HepG2 (cell line): ENCODE measurements at regions not wholly inside any gene's neighbourhood (a gene's known extent, or its start where the extent isn't known, plus 50 kb on each side); places are given as distances from the start of the nearest gene placed in this dataset.

Experiments
- ATAC-seq: fragments of 200-7000 bp; cut with Tn5 transposase; 3 replicates; pipeline ENCODE4 v1.9.1; 2020; ENCODE audit warnings: mild to moderate bottlenecking, moderate library complexity
- BruUV-seq: library from RNA; stranded (reverse); fragments of 400-500 nt; replicated peaks from 2 replicates; lab custom pipeline; 2021; lab: Mats Ljungman, UMichigan
- CTCF ChIA-PET: fragments of 300-600 bp; formaldehyde crosslinking; extraction: SDS; loops from one replicate; lab custom pipeline; 2021; ENCODE audit warnings: low total read pairs, inconsistent platforms, low intra/inter-chr PET ratio; lab: Yijun Ruan, JAX
- POLR2A ChIA-PET: fragments of 350-600 bp; sonication (Branson Sonifier 250); formaldehyde crosslinking; loops from one replicate; lab custom pipeline; 2020; ENCODE audit warnings: antibody characterized with exemption, inconsistent platforms; lab: Yijun Ruan, JAX
- DNase-seq: peaks from one replicate; pipeline ENCODE4 v3.0.0-alpha.2; 2015; ENCODE audit warnings: low spot score
- FAIRE-seq: peaks from 3 replicates; lab custom pipeline; 2011; peaks lifted over from hg19 to GRCh38; lab: Jason Lieb, UNC
- H2AFZ ChIP-seq: one replicate; pipeline ENCODE4 v1.6.1; 2011; ENCODE audit warnings: low read length, inconsistent platforms
- H3K27ac ChIP-seq: fragments of 300-600 bp; 3 replicates; pipeline ENCODE4 v1.8.0; 2011; ENCODE audit warnings: mixed run types, mild to moderate bottlenecking, mixed read lengths, low read length, inconsistent platforms; ENCODE audit not compliant: insufficient read depth; ENCODE audit errors: extremely low read length
- H3K27me3 ChIP-seq, 2 experiments: fragments of 200-600 bp in 1 of 2; 2 replicates in 1 of 2; 3 replicates in 1 of 2; pipeline versions ENCODE4 v1.6.0 to v1.8.0; 2011; ENCODE audit warnings: low read length in 2 of 2, mild to moderate bottlenecking in 2 of 2, moderate library complexity in 2 of 2, inconsistent platforms in 1 of 2; ENCODE audit not compliant: insufficient read depth in 2 of 2, control insufficient read depth in 1 of 2
- H3K36me3 ChIP-seq, 2 experiments: fragments of 200-600 bp in 1 of 2; replicated peaks in 1 of 2; 2 replicates in 1 of 2; 3 replicates in 1 of 2; pipeline versions ENCODE4 v1.5.1 to v1.8.0; 2011; ENCODE audit warnings: low read length in 2 of 2, inconsistent platforms in 1 of 2; ENCODE audit not compliant: insufficient read depth in 2 of 2, control insufficient read depth in 1 of 2
- H3K4me1 ChIP-seq: 2 replicates; pipeline ENCODE4 v1.5.1; 2012; ENCODE audit warnings: low read length, inconsistent platforms; ENCODE audit not compliant: insufficient read depth
- H3K4me2 ChIP-seq: 2 replicates; pipeline ENCODE4 v1.6.0; 2011; ENCODE audit warnings: low read depth, low read length, inconsistent platforms
- H3K4me3 ChIP-seq, 3 experiments: fragments of 200-600 bp in 1 of 3; sonication (generic), shearing (Covaris generic) in 1 of 3; replicated peaks in 1 of 3; 2 replicates each; pipeline ENCODE4 v1.5.1; 2011 to 2016; ENCODE audit warnings: low read length in 3 of 3, inconsistent platforms in 2 of 3, low read depth in 2 of 3, mild to moderate bottlenecking in 2 of 3, control low read depth in 1 of 3, mixed read lengths in 1 of 3; ENCODE audit not compliant: insufficient read depth in 1 of 3
- H3K79me2 ChIP-seq: one replicate; pipeline ENCODE4 v1.6.1; 2011; ENCODE audit warnings: low read length, inconsistent platforms; ENCODE audit not compliant: insufficient read depth
- H3K9ac ChIP-seq: 2 replicates; pipeline ENCODE4 v1.6.0; 2011; ENCODE audit warnings: mild to moderate bottlenecking, low read depth, low read length, inconsistent platforms; ENCODE audit not compliant: insufficient read depth
- H3K9me3 ChIP-seq: 2 replicates; pipeline ENCODE4 v1.5.1; 2012; ENCODE audit warnings: mild to moderate bottlenecking, low read length
- H4K20me1 ChIP-seq: 2 replicates; pipeline ENCODE4 v1.6.0; 2011; ENCODE audit warnings: inconsistent platforms, mild to moderate bottlenecking, low read length, moderate library complexity; ENCODE audit not compliant: insufficient read depth
- CSRNP2 ChIP-seq: sonication (generic); formaldehyde crosslinking; conservative IDR thresholded peaks from 2 replicates; pipeline ENCODE4 v1.8.0; 2022; ENCODE audit warnings: low read depth, missing genetic modification reagents
- GATAD2A ChIP-seq: IDR thresholded peaks from 2 replicates; pipeline ENCODE4 v1.6.1; 2016
- MLLT10 ChIP-seq: sonication (generic); formaldehyde crosslinking; IDR thresholded peaks from 2 replicates; pipeline ENCODE4 v1.4.0; 2020; ENCODE audit warnings: missing genetic modification reagents
- NR2C2 ChIP-seq: sonication (generic); formaldehyde crosslinking; IDR thresholded peaks from 2 replicates; pipeline ENCODE4 v1.4.0; 2020; ENCODE audit warnings: missing genetic modification reagents, mild to moderate bottlenecking, moderate library complexity, borderline replicate concordance
- SMYD3 ChIP-seq: sonication (generic); formaldehyde crosslinking; IDR thresholded peaks from 2 replicates; pipeline ENCODE4 v1.8.1; 2023; ENCODE audit warnings: mild to moderate bottlenecking, missing genetic modification reagents
- SOX6 ChIP-seq, 2 experiments: fragments of 450-650 bp in 1 of 2; sonication (generic) in 1 of 2; formaldehyde crosslinking in 1 of 2; IDR thresholded peaks; 2 replicates each; pipeline versions ENCODE4 v1.4.0 to v1.6.1; 2017 to 2020; ENCODE audit warnings: antibody characterized with exemption in 1 of 2, mild to moderate bottlenecking in 1 of 2, missing genetic modification reagents in 1 of 2
- ZNF20 ChIP-seq: sonication (generic); formaldehyde crosslinking; IDR thresholded peaks from 2 replicates; pipeline ENCODE4 v1.4.0; 2020; ENCODE audit warnings: mild to moderate bottlenecking, moderate library complexity, missing genetic modification reagents
- ZNF563 ChIP-seq: sonication (generic); formaldehyde crosslinking; IDR thresholded peaks from 2 replicates; pipeline ENCODE4 v1.8.0; 2022; ENCODE audit warnings: mild to moderate bottlenecking, moderate library complexity, missing genetic modification reagents
- ZNF670 ChIP-seq: sonication (generic); formaldehyde crosslinking; IDR thresholded peaks from 2 replicates; pipeline ENCODE4 v1.8.0; 2022; ENCODE audit warnings: mild to moderate bottlenecking, missing genetic modification reagents, borderline replicate concordance
- ZNF780A ChIP-seq: sonication (generic); formaldehyde crosslinking; IDR thresholded peaks from 2 replicates; pipeline ENCODE4 v1.8.0; 2022; ENCODE audit warnings: mild to moderate bottlenecking, missing genetic modification reagents, moderate library complexity
- ZXDC ChIP-seq: sonication (generic); formaldehyde crosslinking; IDR thresholded peaks from 2 replicates; pipeline ENCODE4 v1.5.0; 2020; ENCODE audit warnings: mild to moderate bottlenecking, missing genetic modification reagents
- WGBS: methylation state at CpG from one replicate; pipeline ENCODE4 v1.1.6; 2017; ENCODE audit warnings: low lambda C conversion rate; 5-methylcytosine and 5-hydroxymethylcytosine counted together
- in situ Hi-C: cut with HindIII; loops from 2 replicates; pipeline ENCODE4 v1.10.0; 2017; ENCODE audit warnings: low pct_unique_long_range_greater_than_20kb; ENCODE audit not compliant: extremely low pct_ligation_motif_present
- intact Hi-C: fragments of 100-400 bp; cut with micrococcal nuclease; formaldehyde crosslinking; loops from one replicate; pipeline ENCODE4 v1.10.0; 2022; ENCODE audit not compliant: unreplicated experiment
- TF ChIP-seq, protein P1 (sequence below), 2 experiments: sonication (generic) in 1 of 2; formaldehyde crosslinking in 1 of 2; IDR thresholded peaks; 2 replicates each; pipeline versions ENCODE4 v1.4.0 to v1.6.1; 2016 to 2020; ENCODE audit warnings: borderline replicate concordance in 1 of 2, low read depth in 1 of 2, mild to moderate bottlenecking in 1 of 2, missing genetic modification reagents in 1 of 2
- TF ChIP-seq, protein P2 (sequence below): sonication (generic); formaldehyde crosslinking; IDR thresholded peaks from 2 replicates; pipeline ENCODE4 v1.4.0; 2020; ENCODE audit warnings: missing genetic modification reagents

DNA sequence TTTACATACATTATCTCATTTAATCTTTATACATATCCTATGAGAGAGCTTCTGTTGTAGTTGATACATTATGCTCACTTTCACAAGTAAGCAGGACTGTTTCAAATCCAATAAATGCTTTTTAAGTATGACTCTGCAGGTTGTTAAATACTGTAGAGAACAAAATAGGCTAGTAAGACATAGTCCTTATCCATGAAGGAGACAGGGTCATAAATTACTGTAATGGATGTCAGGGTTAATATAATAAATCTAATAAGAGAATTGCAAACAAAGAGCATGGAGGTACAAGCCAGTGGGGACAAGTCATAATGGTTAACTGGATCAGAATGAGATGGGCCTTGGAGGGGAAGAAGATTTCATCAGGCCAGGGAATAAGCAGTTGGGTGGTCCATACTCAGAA lies 303.8 kb upstream of the RGS6 start (continued):
- TF ChIP-seq MLLT10 (CRISPR knock-in tag), result no peak

DNA sequence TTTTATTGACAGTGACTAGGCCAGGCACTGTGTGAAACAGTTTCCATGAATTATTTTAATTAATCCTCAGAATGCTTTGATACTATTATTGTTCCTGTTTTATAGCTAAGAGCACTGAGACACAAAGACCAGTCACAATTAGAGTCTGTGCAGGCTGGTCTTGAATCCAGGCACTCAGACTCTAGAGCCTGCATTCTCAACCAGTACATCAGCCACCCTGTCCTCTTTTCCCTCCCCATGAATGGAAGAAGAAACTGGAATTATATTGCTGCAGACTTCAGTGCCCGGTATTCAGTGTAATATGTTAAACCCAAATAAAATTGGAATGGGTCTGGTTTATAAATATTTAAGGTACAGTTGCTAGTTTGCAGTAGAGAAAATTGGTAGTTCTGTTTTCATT lies 303.0 kb upstream of the RGS6 start:
- H3K79me2 ChIP-seq, result no peaks in the 10 kb centered on the region
- H3K9ac ChIP-seq, result no peak overlapping the region
- H3K27me3 ChIP-seq, result no peaks in the 10 kb centered on the region
- WGBS, result 93% methylated on average over 1 of the region's 1 CpG
- H3K9me3 ChIP-seq, result no peaks in the 10 kb centered on the region
- H3K4me3 ChIP-seq, result no peak overlapping the region
- no peaks in the 10 kb centered on the region for H3K36me3 ChIP-seq
- ATAC-seq (no peak), DNase-seq (no peak), FAIRE-seq (no peak)
- H3K27ac ChIP-seq, result no peak overlapping the region
- no TSS peak for BruUV-seq
- no peak overlapping the region for H2AFZ ChIP-seq
- TF ChIP-seq ZNF20 (no peak), ZNF780A (CRISPR knock-in tag) (no peak), SMYD3 (no peak), ZNF563 (CRISPR knock-in tag) (no peak), CSRNP2 (CRISPR knock-in tag) (no peak), NR2C2 (CRISPR knock-in tag) (no peak), SOX6 (IDR thresholded peaks at IDR 0.05) (no peak), SOX6 (CRISPR knock-in tag; IDR thresholded peaks at IDR 0.05) (no peak), ZNF670 (no peak), GATAD2A (CRISPR knock-in tag) (no peak), ZXDC (CRISPR knock-in tag) (no peak)
- TF ChIP-seq, protein P1, sequence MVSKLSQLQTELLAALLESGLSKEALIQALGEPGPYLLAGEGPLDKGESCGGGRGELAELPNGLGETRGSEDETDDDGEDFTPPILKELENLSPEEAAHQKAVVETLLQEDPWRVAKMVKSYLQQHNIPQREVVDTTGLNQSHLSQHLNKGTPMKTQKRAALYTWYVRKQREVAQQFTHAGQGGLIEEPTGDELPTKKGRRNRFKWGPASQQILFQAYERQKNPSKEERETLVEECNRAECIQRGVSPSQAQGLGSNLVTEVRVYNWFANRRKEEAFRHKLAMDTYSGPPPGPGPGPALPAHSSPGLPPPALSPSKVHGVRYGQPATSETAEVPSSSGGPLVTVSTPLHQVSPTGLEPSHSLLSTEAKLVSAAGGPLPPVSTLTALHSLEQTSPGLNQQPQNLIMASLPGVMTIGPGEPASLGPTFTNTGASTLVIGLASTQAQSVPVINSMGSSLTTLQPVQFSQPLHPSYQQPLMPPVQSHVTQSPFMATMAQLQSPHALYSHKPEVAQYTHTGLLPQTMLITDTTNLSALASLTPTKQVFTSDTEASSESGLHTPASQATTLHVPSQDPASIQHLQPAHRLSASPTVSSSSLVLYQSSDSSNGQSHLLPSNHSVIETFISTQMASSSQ (IDR thresholded peaks at IDR 0.05; ENCODE audit: low read depth), result no peak
- TF ChIP-seq, protein P1 (CRISPR knock-in tag; IDR thresholded peaks at IDR 0.05; ENCODE audit: borderline replicate concordance), result no peak
- TF ChIP-seq, protein P2, sequence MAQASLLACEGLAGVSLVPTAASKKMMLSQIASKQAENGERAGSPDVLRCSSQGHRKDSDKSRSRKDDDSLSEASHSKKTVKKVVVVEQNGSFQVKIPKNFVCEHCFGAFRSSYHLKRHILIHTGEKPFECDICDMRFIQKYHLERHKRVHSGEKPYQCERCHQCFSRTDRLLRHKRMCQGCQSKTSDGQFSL (CRISPR knock-in tag), result no peak
- ChIA-PET CTCF (no interaction called here), POLR2A (no interaction called here)
- H3K4me1 ChIP-seq, result peaks cover 1% of the 10 kb centered on the region
- H4K20me1 ChIP-seq, result no peaks in the 10 kb centered on the region
- in situ Hi-C loops, result no loop called here
- intact Hi-C loops, result no loop called here
- H3K4me2 ChIP-seq, result no peak overlapping the region
